ENCODE measurements at regions not wholly inside any gene's neighbourhood (a gene's known extent, or its start where the extent isn't known, plus 50 kb on each side); places are given as distances from the start of the nearest gene placed in this dataset.
"Not testable (repeated sequence)": the region's sequence is repeated elsewhere in the genome, so short reads cannot be mapped to it uniquely, and the experiment has no call there.

DNA sequence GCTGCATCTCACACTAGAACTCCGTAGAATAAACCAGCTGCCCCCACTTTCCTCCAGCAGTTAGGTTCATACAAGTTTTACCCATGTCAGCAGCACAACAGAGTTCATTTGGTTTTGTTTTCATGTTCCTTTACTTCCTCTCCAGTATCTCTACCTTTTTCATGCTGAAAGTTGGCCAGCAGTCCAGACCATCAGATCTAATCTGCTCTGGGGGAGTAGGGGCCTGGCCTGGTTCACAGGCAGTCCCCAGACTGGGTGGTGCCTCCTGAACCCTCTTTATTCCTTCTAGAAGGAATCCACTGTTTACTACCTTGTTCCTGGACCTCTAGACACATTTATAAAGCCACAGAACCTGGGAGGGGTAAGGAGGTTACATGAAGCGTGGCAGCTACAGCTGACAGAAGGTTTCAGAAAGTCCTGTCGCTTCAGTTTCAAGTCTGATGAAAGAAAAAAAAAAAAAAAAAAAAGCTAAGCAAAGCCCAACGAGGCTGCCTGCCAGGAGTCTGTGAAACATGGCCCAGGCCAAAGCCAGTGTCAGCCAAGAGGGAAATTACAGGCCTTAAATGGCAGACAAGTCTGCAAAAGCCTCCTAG lies 184.6 kb upstream of the JUN start:
- peaks cover 19 to 21% of the 10 kb centered on the region in 2 donors for H3K4me1 ChIP-seq
- no peaks in the 10 kb centered on the region for H3K36me3 ChIP-seq
- peak; percentile 91 for DNase-seq
- peak overlapping the region; percentile 92 to 97 (median 96) for H3K27ac ChIP-seq
- intact Hi-C loops (cut with DNase I), result no loop called here
- H3K9me3 ChIP-seq, result no peaks in the 10 kb centered on the region
- no peak overlapping the region for H3K4me3 ChIP-seq (replicated peaks in 1 of 3)
- no peaks in the 10 kb centered on the region for H3K27me3 ChIP-seq
- TF ChIP-seq, protein P1, sequence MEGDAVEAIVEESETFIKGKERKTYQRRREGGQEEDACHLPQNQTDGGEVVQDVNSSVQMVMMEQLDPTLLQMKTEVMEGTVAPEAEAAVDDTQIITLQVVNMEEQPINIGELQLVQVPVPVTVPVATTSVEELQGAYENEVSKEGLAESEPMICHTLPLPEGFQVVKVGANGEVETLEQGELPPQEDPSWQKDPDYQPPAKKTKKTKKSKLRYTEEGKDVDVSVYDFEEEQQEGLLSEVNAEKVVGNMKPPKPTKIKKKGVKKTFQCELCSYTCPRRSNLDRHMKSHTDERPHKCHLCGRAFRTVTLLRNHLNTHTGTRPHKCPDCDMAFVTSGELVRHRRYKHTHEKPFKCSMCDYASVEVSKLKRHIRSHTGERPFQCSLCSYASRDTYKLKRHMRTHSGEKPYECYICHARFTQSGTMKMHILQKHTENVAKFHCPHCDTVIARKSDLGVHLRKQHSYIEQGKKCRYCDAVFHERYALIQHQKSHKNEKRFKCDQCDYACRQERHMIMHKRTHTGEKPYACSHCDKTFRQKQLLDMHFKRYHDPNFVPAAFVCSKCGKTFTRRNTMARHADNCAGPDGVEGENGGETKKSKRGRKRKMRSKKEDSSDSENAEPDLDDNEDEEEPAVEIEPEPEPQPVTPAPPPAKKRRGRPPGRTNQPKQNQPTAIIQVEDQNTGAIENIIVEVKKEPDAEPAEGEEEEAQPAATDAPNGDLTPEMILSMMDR (IDR thresholded peaks at IDR 0.05), result no peak
- no peak for TF ChIP-seq POLR2A (IDR thresholded peaks at IDR 0.05)
- 9 to 11% methylated on average over 4 of the region's 4 CpGs for WGBS, 2 donors

DNA sequence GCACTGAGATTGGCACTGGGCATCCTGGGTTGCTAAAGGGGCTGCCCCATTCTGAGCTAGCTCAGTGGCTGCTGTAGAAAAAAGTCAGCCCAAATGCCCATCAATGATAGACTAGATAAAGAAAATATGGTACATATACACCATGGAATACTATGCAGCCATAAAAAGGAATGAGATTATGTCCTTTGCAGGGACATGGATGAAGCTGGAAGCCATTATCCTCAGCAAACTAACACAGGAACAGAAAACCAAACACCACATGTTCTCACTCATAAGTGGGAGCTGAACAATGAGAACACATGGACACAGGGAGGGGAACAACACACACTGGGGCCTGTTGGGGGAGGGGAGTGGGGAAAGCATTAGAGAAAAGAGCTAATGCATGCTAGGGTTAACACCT lies 185.3 kb upstream of the JUN start:
- H3K4me3 ChIP-seq (replicated peaks in 1 of 3); H3K36me3 ChIP-seq; DNase-seq; intact Hi-C loops (cut with DNase I); H3K27me3 ChIP-seq; H3K9me3 ChIP-seq: not testable (repeated sequence)
- peaks cover 19 to 21% of the 10 kb centered on the region in 2 donors for H3K4me1 ChIP-seq
- H3K27ac ChIP-seq, result peak overlapping the region; percentile 92 to 97 (median 96)

DNA sequence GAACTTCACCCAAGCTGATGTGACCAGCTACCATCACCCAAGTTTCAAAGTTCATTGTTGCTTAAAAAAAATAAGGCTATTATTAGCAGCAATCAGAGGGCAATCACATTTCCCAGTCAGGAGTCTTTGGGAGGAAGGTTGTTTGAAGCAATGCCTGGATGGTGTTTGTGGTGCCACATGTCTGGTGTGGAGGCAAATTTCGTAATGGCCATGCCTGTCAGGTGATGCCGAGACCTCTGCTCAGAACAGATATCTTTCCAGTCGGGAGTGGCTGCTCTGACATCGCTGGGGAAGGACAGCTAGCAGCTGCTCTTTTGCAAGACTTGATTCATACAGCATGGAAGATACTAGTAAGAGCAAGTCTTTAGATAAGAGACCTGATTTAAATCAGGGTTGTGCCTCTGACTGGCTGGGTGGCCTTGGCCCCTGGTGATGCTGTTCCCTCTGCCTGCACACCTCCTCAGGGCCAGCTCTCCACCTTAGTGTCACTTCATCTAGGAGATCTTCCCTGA lies 187.8 kb upstream of the JUN start:
- Histone ChIP-seq H3K36me3 (no peaks in the 10 kb centered on the region), H3K9me3 (no peaks in the 10 kb centered on the region), H3K27ac (no peak overlapping the region), H3K27me3 (no peaks in the 10 kb centered on the region), H3K4me1 (peaks cover 13% of the 10 kb centered on the region in 2 donors), H3K4me3 (replicated peaks in 1 of 3) (no peak overlapping the region)
- no peak for DNase-seq
- WGBS, 2 donors, result 94 to 100% methylated on average over 4 of the region's 4 CpGs
- intact Hi-C loops (cut with DNase I), result no loop called here
- TF ChIP-seq, protein P1 (IDR thresholded peaks at IDR 0.05), result no peak
- no peak for TF ChIP-seq POLR2A (IDR thresholded peaks at IDR 0.05)

DNA sequence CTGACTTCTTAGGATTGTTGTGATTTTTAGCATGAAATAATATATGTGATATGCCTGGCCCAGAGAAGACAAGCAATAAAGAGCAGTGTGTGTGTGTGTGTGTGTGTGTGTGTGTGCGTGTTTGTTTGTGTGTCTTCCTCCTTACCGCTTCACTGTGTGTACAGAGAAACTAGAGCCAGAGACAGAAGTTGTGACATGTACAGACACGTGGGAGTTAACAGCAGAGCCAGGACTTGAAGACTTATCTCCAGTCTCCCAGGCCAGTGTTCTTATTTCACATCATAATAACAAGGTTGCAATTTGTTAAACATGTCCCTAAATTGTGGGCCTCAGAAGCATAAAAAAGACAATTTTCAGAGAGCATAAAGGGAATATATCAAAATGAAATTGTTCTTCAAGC lies 192.0 kb upstream of the JUN start:
- Histone ChIP-seq H3K4me3 (replicated peaks in 1 of 3) (no peak overlapping the region), H3K27me3 (no peaks in the 10 kb centered on the region), H3K27ac (no peak overlapping the region), H3K4me1 (no peaks in the 10 kb centered on the region), H3K36me3 (no peaks in the 10 kb centered on the region), H3K9me3 (no peaks in the 10 kb centered on the region)
- no peak for DNase-seq
- no peak for TF ChIP-seq POLR2A (IDR thresholded peaks at IDR 0.05)
- TF ChIP-seq, protein P1 (IDR thresholded peaks at IDR 0.05), result no peak
- intact Hi-C loops (cut with DNase I), result no loop called here
- WGBS, 2 donors, result 91 to 99% methylated on average over 3 of the region's 3 CpGs

DNA sequence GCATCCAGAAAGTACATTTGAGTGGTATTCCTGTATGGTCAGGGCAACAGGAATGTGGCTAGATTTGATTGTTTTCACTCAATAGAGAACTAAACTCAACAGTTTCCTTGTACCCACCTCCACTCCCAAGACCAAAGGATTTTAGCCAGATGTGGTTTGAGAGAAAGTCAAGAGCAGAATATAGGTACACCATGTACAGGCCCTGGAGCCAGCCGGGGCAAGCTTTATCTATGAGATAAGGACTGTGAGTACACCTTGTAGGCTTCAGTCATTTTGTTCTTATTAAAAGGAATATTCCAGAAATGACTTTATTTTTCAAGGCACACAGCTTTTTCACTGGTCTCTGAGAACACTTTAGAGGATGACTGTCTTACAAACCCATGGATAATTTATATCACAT lies 192.4 kb upstream of the JUN start:
- no peaks in the 10 kb centered on the region for H3K36me3 ChIP-seq
- DNase-seq, result no peak
- intact Hi-C loops (cut with DNase I), result no loop called here
- no peaks in the 10 kb centered on the region for H3K4me1 ChIP-seq
- no peaks in the 10 kb centered on the region for H3K27me3 ChIP-seq
- H3K9me3 ChIP-seq, result no peaks in the 10 kb centered on the region
- TF ChIP-seq, protein P1 (IDR thresholded peaks at IDR 0.05), result no peak
- TF ChIP-seq POLR2A (IDR thresholded peaks at IDR 0.05), result no peak
- H3K4me3 ChIP-seq (replicated peaks in 1 of 3), result no peak overlapping the region
- 90 to 100% methylated on average over 1 of the region's 1 CpG for WGBS, 2 donors
- H3K27ac ChIP-seq, result no peak overlapping the region

Measured in thyroid gland (tissue), 4 donors.